NCI-H2196 (cell line): ENCODE measurements at regions not wholly inside any gene's neighbourhood (a gene's known extent, or its start where the extent isn't known, plus 50 kb on each side); places are given as distances from the start of the nearest gene placed in this dataset.

Source experiments
- DNase-seq: peaks from one replicate; lab custom pipeline; 2025; ENCODE audit not compliant: unreplicated experiment; lab: John Stamatoyannopoulos, UW

DNA sequence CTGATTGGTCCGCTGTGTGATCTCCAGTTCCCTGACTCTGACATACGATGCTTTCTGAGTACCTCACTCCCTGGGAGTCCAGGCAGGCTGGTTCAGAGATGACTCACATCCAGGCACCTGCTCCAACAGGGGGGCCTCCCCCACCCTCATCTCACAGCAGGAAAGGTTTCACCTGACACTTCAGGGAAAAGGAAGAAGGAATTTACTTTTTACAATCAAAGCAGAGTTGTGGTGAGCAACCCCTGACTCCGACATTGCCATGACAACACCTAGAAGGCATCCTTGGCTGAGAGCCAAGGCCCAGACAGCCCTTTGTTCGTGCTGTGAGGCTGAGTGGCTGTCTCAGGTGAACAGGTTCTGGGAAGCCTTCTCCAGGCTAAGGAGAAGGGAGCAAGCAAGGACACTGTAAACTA is 164.6 kb upstream of the GJB5 start:
- DNase-seq, result peak; percentile 97

DNA sequence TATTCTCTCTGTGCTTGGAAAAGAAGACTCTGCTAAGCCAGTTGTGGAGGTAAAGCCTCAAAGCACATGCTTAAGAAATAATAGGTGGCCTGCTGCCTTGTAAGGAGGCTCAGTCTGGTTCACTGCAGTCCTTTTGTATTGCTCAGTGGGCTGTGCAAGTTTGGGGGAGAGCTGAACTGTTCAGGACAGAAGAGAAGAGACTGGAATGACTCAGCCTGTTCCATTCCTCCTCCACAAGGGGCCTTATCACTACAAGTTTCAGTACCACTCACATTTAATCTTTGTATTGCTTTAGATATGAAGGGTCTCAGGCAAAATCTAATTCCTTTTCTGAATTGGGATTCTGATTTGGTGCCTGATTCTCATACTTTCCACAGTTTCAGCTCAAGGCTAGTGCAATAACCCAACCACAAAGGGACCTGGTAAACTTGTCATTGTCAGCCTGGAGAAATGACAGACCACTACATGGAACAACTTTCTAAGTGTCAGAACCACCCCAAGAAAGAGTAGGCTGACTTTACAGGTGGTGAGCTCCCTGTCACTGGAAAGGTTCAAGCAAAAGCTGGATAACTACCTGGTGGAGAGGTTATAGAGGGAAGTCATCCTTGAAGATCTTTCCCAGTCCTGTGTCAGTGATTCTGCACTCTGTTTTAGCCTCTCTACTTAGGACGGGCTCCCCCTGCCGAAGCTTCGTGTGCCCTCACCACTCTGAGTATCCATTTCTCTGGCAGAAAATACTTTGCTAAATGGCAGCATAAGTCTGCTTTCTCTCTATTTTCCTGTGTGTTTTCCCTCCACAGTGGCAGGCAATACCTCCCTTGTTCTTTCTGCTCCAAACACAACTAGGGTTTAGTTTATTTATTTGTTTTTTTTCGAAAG is 162.9 kb upstream of the GJB5 start:
- DNase-seq, result no peak

DNA sequence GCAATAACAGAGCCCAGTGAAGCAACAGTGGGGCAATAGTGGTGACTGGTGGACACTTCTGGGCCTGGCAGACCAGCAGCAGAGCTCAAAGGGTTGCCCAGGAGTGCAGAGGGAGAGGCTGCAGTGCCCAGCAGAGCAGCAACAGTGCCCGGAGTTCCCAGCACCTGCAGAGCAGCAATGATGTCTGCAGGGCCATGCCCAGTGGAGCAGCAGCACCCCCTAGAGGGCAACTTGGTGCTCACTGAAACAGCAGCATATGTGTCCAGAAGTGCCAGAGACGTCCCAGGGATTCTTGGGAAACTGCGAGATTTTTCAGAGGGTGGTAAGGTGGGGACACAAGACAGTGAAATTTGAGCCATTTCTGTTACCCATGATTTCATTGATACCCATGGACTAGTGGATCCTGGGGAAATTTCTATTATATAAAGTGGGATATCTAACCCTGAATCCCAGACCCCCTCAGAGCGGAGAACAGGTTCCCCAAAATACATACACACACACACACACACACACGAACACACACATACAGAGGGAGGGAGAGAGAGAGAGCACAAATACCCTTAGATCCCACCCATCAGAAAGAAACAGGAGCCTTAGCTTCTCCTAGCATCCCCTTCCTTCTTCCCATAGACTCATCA is 156.9 kb upstream of the GJB5 start:
- DNase-seq, result peak; percentile 88

DNA sequence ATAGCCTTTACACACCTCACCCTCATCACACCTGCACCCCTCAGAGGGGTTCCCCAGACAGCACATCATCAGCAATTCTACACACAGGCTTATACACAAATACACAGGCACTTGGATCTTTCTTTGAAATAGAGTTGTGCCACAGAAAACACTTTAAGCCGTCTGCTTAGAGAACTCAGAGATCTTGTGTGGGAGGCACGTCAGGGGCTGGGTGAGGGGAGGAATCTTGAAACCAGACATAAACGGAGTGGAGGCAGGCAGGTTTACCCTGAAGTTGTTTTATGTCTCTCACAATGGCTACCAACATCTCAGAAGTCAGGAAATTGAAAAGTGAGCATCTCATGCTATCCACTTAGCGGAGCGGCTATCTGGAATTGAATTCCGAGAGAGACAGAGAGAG is 151.9 kb upstream of the GJB5 start:
- DNase-seq, result no peak

DNA sequence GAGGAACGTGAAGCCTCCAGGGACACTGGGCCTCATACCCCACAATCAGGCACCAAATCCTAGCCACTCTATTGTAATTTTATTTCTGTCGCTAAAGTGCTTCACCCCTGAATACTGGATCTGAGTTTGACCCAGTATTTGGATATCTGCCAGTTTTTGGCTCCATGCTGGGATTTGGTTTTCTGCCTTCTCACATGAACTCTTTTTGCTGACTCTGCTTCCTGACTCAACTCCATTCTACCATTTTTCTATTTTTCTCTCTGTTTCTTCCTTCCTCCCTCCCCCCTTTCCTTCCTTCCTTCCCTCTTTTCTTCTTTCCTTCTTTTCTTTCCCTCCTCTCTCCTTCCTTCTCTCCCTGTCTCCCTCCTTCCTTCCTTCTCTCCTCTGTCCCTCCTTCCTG is 151.3 kb upstream of the GJB5 start:
- DNase-seq, result no peak

DNA sequence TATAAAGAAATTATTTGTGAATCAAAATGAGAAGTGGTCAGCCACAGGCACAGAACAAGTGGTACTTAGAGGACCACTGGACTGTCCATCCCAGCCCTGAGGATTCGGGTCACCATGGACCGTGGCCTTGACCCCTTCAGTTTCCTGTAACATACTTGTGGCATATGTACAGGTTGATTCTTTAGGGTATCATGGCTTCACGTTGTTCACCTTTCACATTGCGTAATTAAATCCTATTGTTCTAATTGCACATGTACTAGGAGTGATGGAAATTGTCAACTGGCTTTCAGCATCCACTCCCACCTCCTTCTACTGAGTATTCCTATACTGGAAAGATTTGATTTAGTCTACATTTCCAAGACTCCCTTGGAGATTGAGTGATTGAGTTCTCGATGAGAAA is 148.3 kb upstream of the GJB5 start:
- no peak for DNase-seq

DNA sequence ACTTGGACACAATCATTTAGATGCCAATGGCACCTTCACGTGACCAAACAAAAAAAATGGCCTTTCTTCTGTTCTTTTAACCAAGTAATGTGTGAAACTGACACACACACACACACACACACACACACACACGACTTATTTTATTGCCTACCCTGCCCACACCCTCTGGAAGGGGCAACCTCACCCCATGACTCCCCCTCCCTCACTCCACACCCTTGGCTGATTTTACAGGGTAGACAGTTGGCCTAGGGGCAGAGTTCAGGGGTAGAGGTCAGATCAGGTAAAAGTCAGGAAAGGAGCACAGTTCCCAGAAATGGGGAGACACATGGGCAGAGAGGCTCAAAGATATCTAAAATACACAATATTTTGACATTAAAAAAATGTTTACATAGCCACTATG is 144.8 kb upstream of the GJB5 start:
- DNase-seq, result no peak

DNA sequence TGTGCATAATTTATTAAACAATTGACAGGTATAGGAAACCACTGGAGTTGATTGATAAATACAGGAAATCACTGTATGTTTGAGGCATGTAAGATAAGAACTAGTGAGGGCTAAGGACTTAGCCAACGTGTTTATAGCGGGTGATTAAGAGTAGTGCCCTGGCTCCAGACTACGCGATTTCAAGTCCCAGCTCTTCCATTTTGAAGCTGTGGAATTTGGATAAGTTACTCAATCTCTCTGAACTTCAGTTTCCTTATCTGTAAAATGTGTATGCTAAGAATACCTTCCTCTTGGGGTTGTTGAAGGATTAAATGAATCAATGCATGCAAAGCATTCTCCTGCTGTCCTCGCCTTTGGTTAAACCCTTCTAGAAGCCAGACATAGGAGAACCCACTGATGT is 143.3 kb upstream of the GJB5 start:
- no peak for DNase-seq

DNA sequence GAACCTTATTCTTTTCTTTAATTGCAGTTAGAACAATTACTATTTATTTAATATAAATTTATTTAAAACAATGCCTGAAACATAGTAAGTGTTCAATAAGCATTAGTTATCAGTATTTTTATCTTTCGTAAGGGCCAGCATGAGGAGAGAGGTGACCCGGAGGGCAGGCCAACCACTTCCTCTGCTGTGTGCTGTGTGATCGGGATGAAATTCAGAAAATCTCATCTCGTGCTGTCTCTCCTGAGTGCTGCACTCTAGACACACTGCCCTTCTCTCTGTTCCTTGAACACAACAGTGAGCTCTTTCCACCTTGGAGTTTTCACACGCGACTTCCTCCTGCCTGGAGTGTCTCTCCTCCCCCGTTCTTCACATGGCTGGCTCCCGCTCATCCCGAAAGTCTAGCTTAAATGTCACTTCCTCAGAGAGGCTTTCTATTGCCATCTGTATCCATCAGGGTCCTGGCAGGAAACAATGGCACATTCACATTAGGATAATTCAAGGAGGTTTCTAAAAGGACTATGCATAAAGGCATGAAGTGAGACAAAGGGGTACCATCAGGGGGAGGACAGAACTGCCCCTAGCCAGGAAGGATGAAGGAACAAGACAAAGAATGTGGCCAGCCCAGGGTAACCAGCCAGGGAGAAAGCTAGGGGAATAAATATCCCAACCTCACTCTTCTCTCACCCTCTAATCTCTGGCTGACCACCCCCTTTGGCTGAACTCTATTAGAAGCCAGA is 142.6 kb upstream of the GJB5 start:
- no peak for DNase-seq

DNA sequence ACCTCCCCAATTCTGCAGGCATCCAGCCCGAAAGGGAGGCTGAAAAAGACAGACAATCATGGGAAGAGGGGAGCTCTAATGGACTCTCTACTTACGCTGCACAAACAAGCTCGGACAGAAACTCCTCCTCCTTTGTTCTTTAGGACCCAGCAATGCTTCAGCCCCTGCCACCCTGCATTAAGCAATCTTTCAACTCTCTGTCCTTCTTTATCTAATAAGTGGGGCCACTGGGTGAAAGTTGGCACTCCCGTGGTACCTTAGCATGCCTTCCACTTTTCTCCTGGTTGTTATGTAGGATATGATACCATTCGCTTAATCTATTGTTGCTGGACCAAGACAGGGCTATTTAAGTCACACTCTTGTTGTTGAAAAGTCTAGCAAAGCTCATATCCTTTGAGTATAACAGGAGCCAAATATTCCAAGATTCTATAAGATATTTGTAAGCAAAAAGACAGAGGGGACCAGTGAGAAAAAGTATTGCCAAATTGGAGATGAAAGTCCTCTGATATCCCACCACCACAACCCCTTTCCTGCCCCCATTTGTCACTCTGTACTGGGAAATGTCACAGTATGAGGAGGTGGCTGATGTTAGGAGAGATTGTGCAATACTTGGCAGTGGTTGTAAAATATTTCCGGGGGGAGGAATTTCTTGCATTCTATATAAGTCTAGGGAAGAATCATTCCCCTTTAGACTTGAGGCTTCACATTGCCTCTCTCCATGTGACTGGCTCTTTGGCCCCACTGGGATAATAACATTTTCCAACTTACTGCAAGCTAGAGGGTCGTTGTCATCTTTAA is 137.3 kb upstream of the GJB5 start:
- no peak for DNase-seq

DNA sequence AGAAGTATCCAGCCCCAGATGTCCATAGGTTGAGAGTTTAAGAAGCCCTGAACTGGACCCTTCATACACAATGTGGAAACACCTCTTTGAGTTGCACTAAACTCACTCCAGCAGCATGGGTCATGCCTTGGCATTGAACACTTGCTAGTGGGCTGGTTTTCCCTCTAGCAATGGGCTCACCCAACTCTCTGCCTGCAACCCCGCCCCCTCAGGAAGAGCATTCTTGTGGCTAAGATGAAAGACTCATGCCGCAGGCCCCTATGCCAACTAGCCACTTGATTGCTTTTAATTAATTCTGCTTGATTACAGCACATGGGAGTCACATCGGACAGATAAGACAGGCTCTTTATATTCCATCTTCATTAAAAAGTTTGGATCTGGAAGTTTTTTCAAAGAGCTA is 136.5 kb upstream of the GJB5 start:
- no peak for DNase-seq

DNA sequence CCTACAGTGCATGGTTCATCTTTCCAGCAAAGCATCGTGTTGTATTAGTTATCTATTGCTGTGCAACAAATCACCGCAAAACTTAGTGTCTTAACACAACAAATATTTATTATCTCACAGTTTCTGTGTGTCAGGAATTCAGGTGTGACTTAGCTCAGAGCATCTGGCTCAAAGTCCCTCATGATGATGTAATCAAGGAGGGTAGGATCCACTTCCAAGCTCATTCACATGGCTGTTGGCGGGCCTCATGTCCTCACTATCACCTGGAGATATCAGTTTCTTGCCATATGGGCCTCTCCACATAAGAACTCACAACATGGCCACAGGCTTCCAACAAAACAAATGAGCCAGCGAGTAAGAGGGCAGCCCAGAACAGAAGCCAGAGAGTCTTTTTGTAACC is 135.6 kb upstream of the GJB5 start:
- DNase-seq, result no peak

DNA sequence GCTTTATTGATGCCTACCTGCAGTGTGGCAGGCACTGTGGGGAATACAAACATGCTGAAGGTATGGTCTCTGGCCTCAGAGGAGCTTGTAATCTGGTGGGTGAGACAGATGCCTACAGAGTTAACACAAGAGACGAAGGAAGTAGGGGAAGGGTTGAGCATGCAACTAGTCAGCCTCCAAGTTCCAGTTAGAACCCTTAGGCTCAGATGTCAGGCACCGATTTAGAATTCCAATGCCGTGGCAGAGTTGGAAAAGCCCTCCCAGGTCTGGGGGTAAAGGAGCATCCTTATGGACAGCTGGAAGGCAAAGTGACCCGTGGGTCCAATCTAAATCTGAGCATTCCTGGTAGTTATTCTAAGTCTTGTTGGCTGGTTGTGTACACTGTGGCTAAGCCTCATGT is 132.9 kb upstream of the GJB5 start:
- DNase-seq, result no peak

DNA sequence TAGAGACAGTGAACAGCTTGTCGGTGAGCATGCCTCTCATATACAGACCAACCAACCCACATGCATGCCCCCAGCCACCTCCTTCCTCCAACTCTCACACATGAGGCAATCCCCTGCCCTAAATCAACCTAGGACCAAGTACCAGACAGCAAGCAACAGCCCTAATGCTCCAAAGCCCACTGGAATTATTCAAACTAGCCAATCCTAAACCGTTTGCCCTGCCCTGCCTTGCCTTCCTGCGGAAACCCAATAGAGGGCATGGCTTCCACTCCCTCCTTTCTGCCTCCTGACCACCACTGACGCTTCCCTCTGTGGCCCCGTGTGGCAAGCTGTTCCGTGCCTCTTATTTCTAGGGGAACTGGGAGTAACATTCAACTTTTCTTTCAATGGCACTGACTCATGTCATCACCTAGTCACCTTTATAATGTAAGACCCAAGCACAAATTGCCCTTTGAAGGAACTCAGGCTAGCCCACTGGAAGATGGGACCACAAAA is 129.3 kb upstream of the GJB5 start:
- no peak for DNase-seq

DNA sequence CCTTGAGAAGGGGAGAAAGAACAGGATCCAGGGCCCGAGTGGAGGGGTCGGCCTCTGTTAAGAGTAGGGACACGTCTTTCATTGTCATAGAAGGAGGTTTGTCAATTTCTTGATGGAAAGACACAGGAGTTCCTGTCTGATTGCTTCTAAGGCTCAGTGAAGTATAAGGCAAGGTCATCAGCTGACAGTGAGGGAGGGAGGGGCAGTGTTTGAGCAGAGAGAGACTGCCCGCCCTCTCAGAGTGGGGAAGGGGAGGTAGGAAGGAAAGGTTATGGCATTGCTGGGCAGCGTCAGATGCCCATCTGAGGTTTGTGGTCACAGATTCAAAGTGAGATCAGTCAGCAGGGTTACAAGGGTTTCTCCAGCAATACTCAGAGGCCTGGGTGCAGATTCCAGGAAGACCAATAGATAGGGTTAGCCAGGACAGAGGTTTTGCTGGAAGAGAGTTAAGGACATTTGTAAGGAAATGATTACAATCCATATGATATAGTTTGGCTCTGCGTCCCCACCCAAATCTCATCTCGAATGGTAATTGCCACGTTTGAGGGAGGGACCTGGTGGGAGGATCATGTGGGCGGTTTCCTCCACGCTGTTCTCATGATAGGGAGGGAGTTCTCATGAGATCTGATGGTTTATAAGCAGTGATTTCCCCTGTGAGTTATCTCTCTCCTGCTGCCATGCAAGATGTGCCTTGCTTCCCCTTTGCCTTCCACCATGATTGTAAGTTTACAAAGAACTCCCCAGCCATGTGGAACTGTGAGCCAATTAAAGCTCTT is 127.2 kb upstream of the GJB5 start:
- DNase-seq, result no peak

DNA sequence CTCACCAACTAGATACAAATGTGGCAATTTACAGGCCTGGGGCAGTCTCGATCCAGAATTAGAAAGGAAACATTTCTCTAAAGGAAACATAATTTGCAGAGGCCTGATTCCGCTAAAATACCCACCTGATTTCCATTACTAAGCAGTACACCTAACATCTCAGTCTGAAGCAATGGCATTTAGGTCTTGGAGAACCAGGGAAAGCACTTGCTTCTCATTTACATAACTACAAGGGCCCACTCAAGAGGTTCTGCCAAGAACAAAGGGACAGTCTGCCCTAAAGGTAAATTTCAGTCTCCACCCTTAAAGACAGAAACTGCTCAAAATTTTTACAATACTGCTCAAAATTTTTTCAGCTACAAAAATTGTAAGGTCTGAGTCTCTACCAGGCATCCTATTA is 123.7 kb upstream of the GJB5 start:
- no peak for DNase-seq

DNA sequence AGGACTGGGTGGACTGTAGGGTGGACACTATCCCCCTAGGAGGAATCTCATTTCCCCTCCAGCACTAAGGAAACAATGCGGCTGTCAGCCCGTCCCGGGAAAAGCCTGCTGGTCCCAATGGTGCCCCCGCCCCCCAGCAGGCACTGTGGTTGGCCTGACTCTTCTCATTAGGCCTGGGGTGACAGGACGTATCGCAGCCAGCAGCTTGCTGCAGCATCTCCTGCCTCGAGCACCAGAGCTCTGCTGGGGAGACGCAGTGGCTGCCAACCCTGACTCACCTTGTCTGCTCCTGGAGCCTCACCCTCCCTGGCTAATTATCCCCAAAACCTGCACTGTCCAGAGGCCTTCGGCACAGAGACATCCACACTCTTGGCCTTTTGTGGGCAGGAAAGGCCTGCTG is 115.1 kb upstream of the GJB5 start:
- DNase-seq, result no peak

DNA sequence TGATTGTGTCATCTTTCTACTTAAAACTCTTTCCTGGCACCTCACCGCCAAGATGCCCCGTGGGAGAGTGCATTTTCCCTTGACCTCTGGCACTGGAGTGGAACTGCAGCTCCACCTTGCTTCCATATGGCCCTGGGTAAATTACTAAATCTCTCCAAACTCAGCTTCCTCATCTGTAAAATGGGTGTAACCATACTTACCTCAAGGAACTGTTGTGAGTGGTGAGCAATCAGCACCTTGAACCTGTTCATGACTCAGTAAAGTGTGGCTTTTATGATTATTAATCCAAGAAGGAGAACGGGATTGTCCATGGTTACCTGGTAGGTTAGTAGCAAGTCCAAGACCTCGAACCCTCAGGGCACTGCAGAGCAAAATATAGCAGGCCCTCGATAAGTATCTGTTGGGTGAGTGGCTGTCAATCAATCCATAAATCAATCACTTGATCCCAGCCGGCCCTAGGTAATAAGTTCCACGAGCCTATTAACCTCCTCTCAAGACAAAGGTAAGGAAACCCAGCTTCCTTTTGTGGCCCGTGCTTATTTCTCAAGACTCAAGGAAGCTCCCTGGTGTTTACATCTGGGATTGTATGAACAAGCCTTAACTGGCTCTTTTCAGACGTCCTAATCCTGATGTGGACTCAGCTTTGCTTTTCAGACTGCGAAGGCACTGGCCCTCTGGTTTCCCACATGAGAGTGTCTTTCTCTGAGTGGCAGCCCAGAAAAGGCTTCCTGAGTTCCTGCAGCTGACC is 114.0 kb upstream of the GJB5 start:
- DNase-seq, result no peak

DNA sequence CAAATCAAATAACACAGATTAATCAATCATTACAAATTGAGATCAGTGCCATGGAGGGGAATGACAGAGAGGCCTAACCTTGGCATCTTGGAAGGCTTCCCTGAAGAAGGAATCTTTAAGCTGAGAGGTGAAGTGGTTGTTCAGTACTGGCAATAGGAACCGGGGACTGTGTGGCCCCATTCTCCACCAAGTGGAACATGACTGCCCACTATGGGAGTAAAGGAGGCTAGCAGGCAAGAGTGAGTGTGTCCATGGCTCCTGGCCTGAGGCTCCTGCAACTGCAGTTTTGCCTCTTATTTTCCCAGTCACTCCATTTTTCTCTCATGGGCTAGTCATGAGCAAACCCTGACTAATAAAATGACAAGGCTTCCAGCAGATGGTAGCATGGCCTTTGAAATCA is 112.2 kb upstream of the GJB5 start:
- DNase-seq, result no peak
